K562 (cell line): ENCODE measurements at regions not wholly inside any gene's neighbourhood (a gene's known extent, or its start where the extent isn't known, plus 50 kb on each side); places are given as distances from the start of the nearest gene placed in this dataset.

Source experiments
- ARID4B ChIP-seq: sonication (generic); formaldehyde crosslinking; IDR thresholded peaks from 2 replicates; pipeline ENCODE4 v1.8.0; 2022; ENCODE audit warnings: mild to moderate bottlenecking, missing genetic modification reagents
- CHD4 ChIP-seq: fragments of 200-600 bp; sonication (generic); IDR thresholded peaks from 3 replicates; pipeline ENCODE4 v1.6.1; 2012; ENCODE audit warnings: low read depth, mild to moderate bottlenecking, mixed read lengths, low read length, inconsistent platforms; ENCODE audit not compliant: insufficient read depth, insufficient replicate concordance, poor library complexity, severe bottlenecking
- CTCF ChIP-seq, 3 experiments: IDR thresholded peaks in 2 of 3; conservative IDR thresholded peaks in 1 of 3; 2 replicates each; pipeline ENCODE4 v1.5.1; 2011 to 2012; ENCODE audit warnings: low read length in 3 of 3, mild to moderate bottlenecking in 3 of 3, control low read depth in 2 of 3, improper control_type of control experiment in 1 of 3, inconsistent platforms in 1 of 3, low read depth in 1 of 3, mixed read lengths in 1 of 3, moderate library complexity in 1 of 3; ENCODE audit not compliant: insufficient read depth in 2 of 3
- ELF2 ChIP-seq: fragments of 250-450 bp; sonication (Bioruptor Pico); IDR thresholded peaks from 2 replicates; pipeline ENCODE4 v1.5.0; 2021; ENCODE audit warnings: mild to moderate bottlenecking
- EZH2 ChIP-seq: IDR thresholded peaks from 2 replicates; pipeline ENCODE4 v1.6.1; 2012; ENCODE audit warnings: low read depth, mild to moderate bottlenecking, inconsistent platforms, low read length, borderline replicate concordance
- GTF3C2 ChIP-seq: IDR thresholded peaks from 3 replicates; pipeline ENCODE4 v1.6.1; 2011; ENCODE audit warnings: borderline replicate concordance, mild to moderate bottlenecking, moderate library complexity; ENCODE audit not compliant: insufficient read length; ENCODE audit errors: extremely low read depth
- HDGF ChIP-seq: fragments of 450-650 bp; IDR thresholded peaks from 2 replicates; pipeline ENCODE4 v1.6.1; 2016
- LARP7 ChIP-seq: fragments of 450-650 bp; IDR thresholded peaks from 2 replicates; pipeline ENCODE4 v1.6.1; 2016
- POLR2A ChIP-seq: fragments of 450-650 bp; conservative IDR thresholded peaks from 2 replicates; pipeline ENCODE4 v1.6.1; 2016
- POLR3G ChIP-seq: IDR thresholded peaks from 2 replicates; pipeline ENCODE4 v1.6.1; 2011; ENCODE audit not compliant: insufficient read length, insufficient replicate concordance; ENCODE audit errors: extremely low read depth
- ZBTB1 ChIP-seq: sonication (generic); formaldehyde crosslinking; IDR thresholded peaks from 2 replicates; pipeline ENCODE4 v1.8.1; 2023; ENCODE audit warnings: missing genetic modification reagents, low read depth, mild to moderate bottlenecking, borderline replicate concordance
- ZNF263 ChIP-seq: sonication (generic); formaldehyde crosslinking; IDR thresholded peaks from 2 replicates; pipeline ENCODE4 v1.8.0; 2022; ENCODE audit warnings: mild to moderate bottlenecking, missing genetic modification reagents, borderline replicate concordance
- ZNF551 ChIP-seq: fragments of 250-450 bp; sonication (Bioruptor Pico); IDR thresholded peaks from 2 replicates; pipeline ENCODE4 v1.5.0; 2021; ENCODE audit warnings: mild to moderate bottlenecking, moderate library complexity
- ZNF780A ChIP-seq: fragments of 250-450 bp; sonication (Bioruptor Pico); IDR thresholded peaks from 2 replicates; pipeline ENCODE4 v1.5.0; 2021; ENCODE audit warnings: mild to moderate bottlenecking

- TF ChIP-seq ARID4B (CRISPR knock-in tag) = no peak
- TF ChIP-seq ZNF551 (CRISPR knock-in tag) = no peak
- no peak for TF ChIP-seq ZNF780A (CRISPR knock-in tag)
- TF ChIP-seq EZH2 = no peak
- no peak for TF ChIP-seq POLR3G
- TF ChIP-seq ZBTB1 (CRISPR knock-in tag) = no peak
- TF ChIP-seq POLR2A = no peak
- no peak for TF ChIP-seq CTCF (IDR thresholded peaks at IDR 0.05 in 2 of 3, conservative IDR thresholded peaks at IDR 0.05 in 1 of 3; ENCODE audit: insufficient read depth in 2 of 3, low read depth in 1 of 3, low read length in 3 of 3)
- no peak for TF ChIP-seq ZNF263 (CRISPR knock-in tag)
- no peak for TF ChIP-seq ELF2 (CRISPR knock-in tag)
- no peak for TF ChIP-seq LARP7
- TF ChIP-seq CHD4 = no peak
- no peak for TF ChIP-seq HDGF
- no peak for TF ChIP-seq GTF3C2
These were observed 384.0 kb upstream of the FZD8 start for GRCh38 chr10:36026081-36026480.
